Uterus (tissue), 2 donors: ENCODE measurements at regions not wholly inside any gene's neighbourhood (a gene's known extent, or its start where the extent isn't known, plus 50 kb on each side); places are given as distances from the start of the nearest gene placed in this dataset.

Source experiments
- CTCF ChIP-seq, 4 experiments: fragments of 200-600 bp in 2 of 4; fragments of 450-650 bp in 2 of 4; sonication (generic) in 2 of 4; IDR thresholded peaks; one replicate each; pipeline ENCODE4 v1.5.1; 2016 to 2019; ENCODE audit warnings: antibody characterized with exemption in 4 of 4, mild to moderate bottlenecking in 2 of 4, moderate library complexity in 1 of 4
- POLR2A ChIP-seq, 2 donors: fragments of 450-650 bp; IDR thresholded peaks; one replicate each; pipeline ENCODE4 v1.6.1; 2016; ENCODE audit warnings: antibody characterized with exemption in 2 of 2, mild to moderate bottlenecking in 1 of 2, moderate library complexity in 1 of 2

- TF ChIP-seq CTCF (IDR thresholded peaks at IDR 0.05) (no peak), POLR2A (IDR thresholded peaks at IDR 0.05) (no peak)
Observed at GRCh38 chr12:46531059-46531785, 158.6 kb upstream of the SLC38A2 start.
